ENCODE measurements at regions not wholly inside any gene's neighbourhood (a gene's known extent, or its start where the extent isn't known, plus 50 kb on each side); places are given as distances from the start of the nearest gene placed in this dataset.

GRCh38 chr14:43765474-43765873 lies 741.6 kb downstream of the FSCB start:
- Histone ChIP-seq H2BK12ac (ENCODE audit: low read length) (no peak overlapping the region), H2AK5ac (ENCODE audit: low read length) (no peak overlapping the region), H3K4me1 (ENCODE audit: control insufficient read depth in 1 of 2, insufficient read depth in 2 of 2, low read length in 2 of 2) (no peaks in the 10 kb centered on the region), H3K9me3 (ENCODE audit: insufficient read depth, low read depth, low read length) (no peaks in the 10 kb centered on the region), H4K8ac (ENCODE audit: low read depth, low read length) (no peak overlapping the region), H3K9ac (ENCODE audit: low read length) (no peak overlapping the region), H3K4ac (ENCODE audit: low read depth, low read length) (no peak overlapping the region), H3K27ac (ENCODE audit: low read depth, low read length) (no peak overlapping the region), H3K79me2 (ENCODE audit: control insufficient read depth, insufficient read depth, low read length, poor library complexity) (no peaks in the 10 kb centered on the region), H3K14ac (ENCODE audit: low read length) (no peak overlapping the region), H2BK120ac (ENCODE audit: insufficient read depth, low read length, poor library complexity) (no peak overlapping the region), H3K36me3 (ENCODE audit: control insufficient read depth in 1 of 2, insufficient read depth in 2 of 2, low read length in 2 of 2) (no peaks in the 10 kb centered on the region), H3K4me2 (ENCODE audit: low read length) (no peak overlapping the region), H4K12ac (ENCODE audit: low read depth, low read length) (no peak overlapping the region), H4K91ac (ENCODE audit: low read depth, low read length) (no peak overlapping the region), H3K23ac (ENCODE audit: low read length) (no peak overlapping the region), H2AFZ (ENCODE audit: insufficient read depth, low read length, poor library complexity) (no peak overlapping the region), H2BK5ac (ENCODE audit: low read depth, low read length, poor library complexity) (no peak overlapping the region), H3K4me3 (ENCODE audit: low read depth, low read length) (no peak overlapping the region), H3K27me3 (ENCODE audit: insufficient read depth, low read length) (no peaks in the 10 kb centered on the region), H3K79me1 (ENCODE audit: low read length) (no peaks in the 10 kb centered on the region), H3K18ac (ENCODE audit: low read length) (no peak overlapping the region)
- no peak for DNase-seq

GRCh38 chr14:43764433-43764832 lies 742.6 kb downstream of the FSCB start:
- Histone ChIP-seq H3K36me3 (ENCODE audit: control insufficient read depth in 1 of 2, insufficient read depth in 2 of 2, low read length in 2 of 2) (no peaks in the 10 kb centered on the region), H4K12ac (ENCODE audit: low read depth, low read length) (no peak overlapping the region), H2AFZ (ENCODE audit: insufficient read depth, low read length, poor library complexity) (no peak overlapping the region), H3K4me2 (ENCODE audit: low read length) (no peak overlapping the region), H3K18ac (ENCODE audit: low read length) (no peak overlapping the region), H3K27ac (ENCODE audit: low read depth, low read length) (no peak overlapping the region), H3K79me2 (ENCODE audit: control insufficient read depth, insufficient read depth, low read length, poor library complexity) (no peaks in the 10 kb centered on the region), H3K9ac (ENCODE audit: low read length) (no peak overlapping the region), H3K14ac (ENCODE audit: low read length) (no peak overlapping the region), H3K9me3 (ENCODE audit: insufficient read depth, low read depth, low read length) (no peaks in the 10 kb centered on the region), H2BK5ac (ENCODE audit: low read depth, low read length, poor library complexity) (no peak overlapping the region), H2BK120ac (ENCODE audit: insufficient read depth, low read length, poor library complexity) (no peak overlapping the region), H4K8ac (ENCODE audit: low read depth, low read length) (no peak overlapping the region), H4K91ac (ENCODE audit: low read depth, low read length) (no peak overlapping the region), H3K79me1 (ENCODE audit: low read length) (no peaks in the 10 kb centered on the region), H2AK5ac (ENCODE audit: low read length) (no peak overlapping the region), H3K4me1 (ENCODE audit: control insufficient read depth in 1 of 2, insufficient read depth in 2 of 2, low read length in 2 of 2) (no peaks in the 10 kb centered on the region), H3K23ac (ENCODE audit: low read length) (no peak overlapping the region), H3K4me3 (ENCODE audit: low read depth, low read length) (no peak overlapping the region), H2BK12ac (ENCODE audit: low read length) (no peak overlapping the region), H3K4ac (ENCODE audit: low read depth, low read length) (no peak overlapping the region), H3K27me3 (ENCODE audit: insufficient read depth, low read length) (no peaks in the 10 kb centered on the region)
- WGBS (ENCODE audit: extremely low coverage, insufficient coverage, insufficient read length): no CpG with 5 or more reads among the region's 1 CpG
- DNase-seq: no peak

GRCh38 chr14:43755707-43756106 lies 751.4 kb downstream of the FSCB start:
- Histone ChIP-seq H3K14ac (ENCODE audit: low read length) (no peak overlapping the region), H2BK12ac (ENCODE audit: low read length) (no peak overlapping the region), H4K91ac (ENCODE audit: low read depth, low read length) (no peak overlapping the region), H3K27me3 (ENCODE audit: insufficient read depth, low read length) (no peaks in the 10 kb centered on the region), H3K27ac (ENCODE audit: low read depth, low read length) (no peak overlapping the region), H3K4me2 (ENCODE audit: low read length) (no peak overlapping the region), H2BK120ac (ENCODE audit: insufficient read depth, low read length, poor library complexity) (no peak overlapping the region), H2AK5ac (ENCODE audit: low read length) (no peak overlapping the region), H3K4me3 (ENCODE audit: low read depth, low read length) (no peak overlapping the region), H3K18ac (ENCODE audit: low read length) (no peak overlapping the region), H3K4ac (ENCODE audit: low read depth, low read length) (no peak overlapping the region), H3K4me1 (ENCODE audit: control insufficient read depth in 1 of 2, insufficient read depth in 2 of 2, low read length in 2 of 2) (no peaks in the 10 kb centered on the region), H3K36me3 (ENCODE audit: control insufficient read depth in 1 of 2, insufficient read depth in 2 of 2, low read length in 2 of 2) (no peaks in the 10 kb centered on the region), H2BK5ac (ENCODE audit: low read depth, low read length, poor library complexity) (no peak overlapping the region), H3K23ac (ENCODE audit: low read length) (no peak overlapping the region), H4K8ac (ENCODE audit: low read depth, low read length) (no peak overlapping the region), H3K79me2 (ENCODE audit: control insufficient read depth, insufficient read depth, low read length, poor library complexity) (no peaks in the 10 kb centered on the region), H3K9ac (ENCODE audit: low read length) (no peak overlapping the region), H3K9me3 (ENCODE audit: insufficient read depth, low read depth, low read length) (no peaks in the 10 kb centered on the region), H2AFZ (ENCODE audit: insufficient read depth, low read length, poor library complexity) (no peak overlapping the region), H3K79me1 (ENCODE audit: low read length) (no peaks in the 10 kb centered on the region), H4K12ac (ENCODE audit: low read depth, low read length) (no peak overlapping the region)
- DNase-seq: no peak
- WGBS (ENCODE audit: extremely low coverage, insufficient coverage, insufficient read length): no CpG with 5 or more reads among the region's 6 CpGs

- Histone ChIP-seq H3K4ac (ENCODE audit: low read depth, low read length) (no peak overlapping the region), H3K4me2 (ENCODE audit: low read length) (no peak overlapping the region), H4K8ac (ENCODE audit: low read depth, low read length) (no peak overlapping the region), H3K79me1 (ENCODE audit: low read length) (no peaks in the 10 kb centered on the region), H2AK5ac (ENCODE audit: low read length) (no peak overlapping the region), H4K91ac (ENCODE audit: low read depth, low read length) (no peak overlapping the region), H3K4me3 (ENCODE audit: low read depth, low read length) (no peak overlapping the region), H3K9me3 (ENCODE audit: insufficient read depth, low read depth, low read length) (no peaks in the 10 kb centered on the region), H2BK120ac (ENCODE audit: insufficient read depth, low read length, poor library complexity) (no peak overlapping the region), H4K12ac (ENCODE audit: low read depth, low read length) (no peak overlapping the region), H3K36me3 (ENCODE audit: control insufficient read depth in 1 of 2, insufficient read depth in 2 of 2, low read length in 2 of 2) (no peaks in the 10 kb centered on the region), H3K9ac (ENCODE audit: low read length) (no peak overlapping the region), H3K4me1 (ENCODE audit: control insufficient read depth in 1 of 2, insufficient read depth in 2 of 2, low read length in 2 of 2) (no peaks in the 10 kb centered on the region), H3K79me2 (ENCODE audit: control insufficient read depth, insufficient read depth, low read length, poor library complexity) (no peaks in the 10 kb centered on the region), H3K27ac (ENCODE audit: low read depth, low read length) (no peak overlapping the region), H3K18ac (ENCODE audit: low read length) (no peak overlapping the region), H3K27me3 (ENCODE audit: insufficient read depth, low read length) (no peaks in the 10 kb centered on the region), H2AFZ (ENCODE audit: insufficient read depth, low read length, poor library complexity) (no peak overlapping the region), H2BK5ac (ENCODE audit: low read depth, low read length, poor library complexity) (no peak overlapping the region), H2BK12ac (ENCODE audit: low read length) (no peak overlapping the region), H3K14ac (ENCODE audit: low read length) (no peak overlapping the region), H3K23ac (ENCODE audit: low read length) (no peak overlapping the region)
- WGBS (ENCODE audit: extremely low coverage, insufficient coverage, insufficient read length): no CpG with 5 or more reads among the region's 3 CpGs
- DNase-seq: no peak
Measured at GRCh38 chr14:43754838-43755237, 752.2 kb downstream of the FSCB start.

GRCh38 chr14:43745746-43746145 lies 761.3 kb downstream of the FSCB start:
- H3K4me2 ChIP-seq (ENCODE audit: low read length): no peak overlapping the region
- H3K27ac ChIP-seq (ENCODE audit: low read depth, low read length): no peak overlapping the region
- H4K12ac ChIP-seq (ENCODE audit: low read depth, low read length): no peak overlapping the region
- H4K8ac ChIP-seq (ENCODE audit: low read depth, low read length): no peak overlapping the region
- no peak overlapping the region for H2BK120ac ChIP-seq (ENCODE audit: insufficient read depth, low read length, poor library complexity)
- no peak overlapping the region for H3K14ac ChIP-seq (ENCODE audit: low read length)
- no peak overlapping the region for H3K4ac ChIP-seq (ENCODE audit: low read depth, low read length)
- no peaks in the 10 kb centered on the region for H3K79me2 ChIP-seq (ENCODE audit: control insufficient read depth, insufficient read depth, low read length, poor library complexity)
- H3K4me1 ChIP-seq (ENCODE audit: control insufficient read depth in 1 of 2, insufficient read depth in 2 of 2, low read length in 2 of 2): no peaks in the 10 kb centered on the region
- no peak overlapping the region for H3K18ac ChIP-seq (ENCODE audit: low read length)
- H2AK5ac ChIP-seq (ENCODE audit: low read length): no peak overlapping the region
- no peaks in the 10 kb centered on the region for H3K9me3 ChIP-seq (ENCODE audit: insufficient read depth, low read depth, low read length)
- H2BK12ac ChIP-seq (ENCODE audit: low read length): no peak overlapping the region
- no peak overlapping the region for H2BK5ac ChIP-seq (ENCODE audit: low read depth, low read length, poor library complexity)
- H3K9ac ChIP-seq (ENCODE audit: low read length): no peak overlapping the region
- no peak for DNase-seq
- no CpG with 5 or more reads among the region's 1 CpG for WGBS (ENCODE audit: extremely low coverage, insufficient coverage, insufficient read length)
- no peak overlapping the region for H2AFZ ChIP-seq (ENCODE audit: insufficient read depth, low read length, poor library complexity)
- no peaks in the 10 kb centered on the region for H3K79me1 ChIP-seq (ENCODE audit: low read length)
- H4K91ac ChIP-seq (ENCODE audit: low read depth, low read length): no peak overlapping the region
- no peak overlapping the region for H3K4me3 ChIP-seq (ENCODE audit: low read depth, low read length)
- H3K36me3 ChIP-seq (ENCODE audit: control insufficient read depth in 1 of 2, insufficient read depth in 2 of 2, low read length in 2 of 2): no peaks in the 10 kb centered on the region
- H3K23ac ChIP-seq (ENCODE audit: low read length): no peak overlapping the region
- no peaks in the 10 kb centered on the region for H3K27me3 ChIP-seq (ENCODE audit: insufficient read depth, low read length)
